ENCODE measurements at regions not wholly inside any gene's neighbourhood (a gene's known extent, or its start where the extent isn't known, plus 50 kb on each side); places are given as distances from the start of the nearest gene placed in this dataset.

- no peak overlapping the region for H4K91ac ChIP-seq (replicated peaks; ENCODE audit: insufficient read length, low read length)
- H3K4me2 ChIP-seq (ENCODE audit: insufficient read depth in 1 of 2, low read depth in 2 of 2, low read length in 2 of 2): no peak overlapping the region
- no peak overlapping the region for H2BK20ac ChIP-seq (ENCODE audit: low read length)
- H3K27ac ChIP-seq (ENCODE audit: low read depth, low read length): no peak overlapping the region
- no peak for DNase-seq (ENCODE audit: low read depth in 1 of 2, low spot score in 2 of 2)
- no peak overlapping the region for H3K4me3 ChIP-seq (ENCODE audit: extremely low read depth in 1 of 4, insufficient read depth in 2 of 4, low read depth in 3 of 4, low read length in 4 of 4)
- H3K27me3 ChIP-seq (replicated peaks in 1 of 4; ENCODE audit: control insufficient read depth in 3 of 4, extremely low read depth in 1 of 4, insufficient read depth in 3 of 4, low read length in 3 of 4): no peaks in the 10 kb centered on the region; a peak in 3 of 7 replicates
- H3K9me3 ChIP-seq (ENCODE audit: insufficient read depth in 2 of 2, low read depth in 1 of 2, low read length in 1 of 2): peaks cover 0 to 7% of the 10 kb centered on the region in 2 experiments; a peak in 1 of 4 replicates
- H4K20me1 ChIP-seq (replicated peaks in 1 of 2; ENCODE audit: control insufficient read depth in 1 of 2, insufficient read depth in 2 of 2, low read length in 2 of 2): no peaks in the 10 kb centered on the region
- no peak overlapping the region for H3K23ac ChIP-seq (ENCODE audit: insufficient read length)
- no peaks in the 10 kb centered on the region for H3K79me1 ChIP-seq (ENCODE audit: low read depth, low read length)
- H3K4me1 ChIP-seq (replicated peaks in 1 of 4; ENCODE audit: control insufficient read depth in 3 of 4, insufficient read depth in 4 of 4, low read length in 3 of 4): no peaks in the 10 kb centered on the region
- no peak for FAIRE-seq
- H3K9ac ChIP-seq (replicated peaks in 1 of 4; ENCODE audit: extremely low read depth in 1 of 4, low read depth in 3 of 4, low read length in 3 of 4): no peak overlapping the region
- H4K8ac ChIP-seq (ENCODE audit: extremely low read depth, insufficient read depth, low read length): no peak overlapping the region
- ChIA-PET CTCF (ENCODE audit: partially characterized antibody) (no interaction called here), POLR2A (ENCODE audit: partially characterized antibody) (no interaction called here)
- no peak overlapping the region for H2AFZ ChIP-seq (ENCODE audit: low read length)
- H4K5ac ChIP-seq (ENCODE audit: insufficient read length, low read depth, low read length): no peak overlapping the region
- no peak overlapping the region for H2AK5ac ChIP-seq (ENCODE audit: low read depth, low read length)
- H2BK12ac ChIP-seq (ENCODE audit: low read depth, low read length): no peak overlapping the region
- H3K14ac ChIP-seq (ENCODE audit: insufficient read length): no peak overlapping the region
- no peak overlapping the region for H3K4ac ChIP-seq (replicated peaks; ENCODE audit: insufficient read length, low read depth, low read length)
- no peak overlapping the region for H2BK5ac ChIP-seq (ENCODE audit: low read depth, low read length)
- no peak overlapping the region for H2BK120ac ChIP-seq (replicated peaks; ENCODE audit: low read depth, low read length)
- no peak overlapping the region for H2BK15ac ChIP-seq (ENCODE audit: low read length)
- WGBS, 2 experiments (ENCODE audit: extremely low coverage in 1 of 2, insufficient coverage in 1 of 2, insufficient read length in 1 of 2, insufficient replicate concordance in 2 of 2, low coverage in 1 of 2, low lambda C conversion rate in 2 of 2, missing lambda C conversion rate in 1 of 2): 79% methylated on average over 7 of the region's 8 CpGs; no CpG with 5 or more reads in 1 of the 2 experiments
- H3K56ac ChIP-seq (replicated peaks; ENCODE audit: insufficient read length, low read depth, low read length): no peak overlapping the region
- no peak overlapping the region for H3K18ac ChIP-seq (ENCODE audit: extremely low read depth, low read length)
- H3K79me2 ChIP-seq (ENCODE audit: control insufficient read depth in 1 of 2, insufficient read depth in 2 of 2, low read length in 2 of 2): no peaks in the 10 kb centered on the region
- no peaks in the 10 kb centered on the region for H3K23me2 ChIP-seq (ENCODE audit: low read depth, low read length)
- no peaks in the 10 kb centered on the region for H3K36me3 ChIP-seq (ENCODE audit: control insufficient read depth in 2 of 4, insufficient read depth in 4 of 4, low read length in 3 of 4)
- TF ChIP-seq SIRT6 (IDR thresholded peaks at IDR 0.05; ENCODE audit: low read length): no peak
Observed at GRCh38 chr20:60240986-60241385, 282.8 kb downstream of the CDH26 start.

Measured in H1 (cell line).